HEK293 (cell line): ENCODE measurements at regions not wholly inside any gene's neighbourhood (a gene's known extent, or its start where the extent isn't known, plus 50 kb on each side); places are given as distances from the start of the nearest gene placed in this dataset.

Source experiments
- ZNF140 ChIP-seq: fragments of 450-650 bp; formaldehyde crosslinking; IDR thresholded peaks from 2 replicates; pipeline ENCODE4 v1.5.1; 2016; ENCODE audit warnings: missing biosample characterization, missing genetic modification characterization
- ZNF792 ChIP-seq: fragments of 450-650 bp; formaldehyde crosslinking; IDR thresholded peaks from 2 replicates; pipeline ENCODE4 v1.5.1; 2016; ENCODE audit warnings: missing biosample characterization, missing genetic modification characterization

DNA sequence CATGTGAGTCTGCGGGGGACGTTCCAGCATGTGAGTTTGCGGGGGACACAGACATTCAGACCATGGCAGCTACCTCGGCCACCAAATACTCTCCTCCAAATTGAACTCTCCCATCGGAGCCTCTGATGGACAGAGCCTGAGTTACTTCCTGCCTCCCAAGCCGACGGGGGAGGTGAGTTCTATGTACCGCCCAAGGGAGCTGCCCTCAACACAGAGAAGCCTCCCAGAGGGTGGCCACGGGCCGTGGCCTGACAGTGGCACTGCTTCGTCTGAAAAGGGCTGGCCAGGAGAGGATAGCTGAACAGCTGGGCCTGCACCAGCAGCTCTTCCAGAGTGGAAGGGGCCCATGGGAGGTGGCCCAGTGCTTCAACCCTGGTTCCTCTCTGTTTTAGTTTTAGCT is 274.5 kb upstream of the PPP2R2D start:
- no peak for TF ChIP-seq ZNF792 (tag by site-specific recombination)
- no peak for TF ChIP-seq ZNF140 (tag by site-specific recombination)
